KMS-11 (cell line): ENCODE measurements at regions not wholly inside any gene's neighbourhood (a gene's known extent, or its start where the extent isn't known, plus 50 kb on each side); places are given as distances from the start of the nearest gene placed in this dataset.

Source experiments
- H2AFZ ChIP-seq: fragments of 200-600 bp; sonication (generic); 2 replicates; pipeline ENCODE4 v1.6.1; 2016; ENCODE audit warnings: antibody characterized with exemption, mixed run types, low read depth
- H3K27ac ChIP-seq: fragments of 200-600 bp; sonication (generic); 2 replicates; pipeline ENCODE4 v1.6.1; 2016; ENCODE audit warnings: mild to moderate bottlenecking, mixed run types
- H3K27me3 ChIP-seq: fragments of 200-600 bp; sonication (generic); 2 replicates; pipeline ENCODE4 v1.6.1; 2017; ENCODE audit warnings: mild to moderate bottlenecking, low read depth, mixed run types, moderate library complexity; ENCODE audit not compliant: insufficient read depth
- H3K36me3 ChIP-seq: fragments of 200-600 bp; sonication (generic); 2 replicates; pipeline ENCODE4 v1.6.1; 2017; ENCODE audit warnings: mild to moderate bottlenecking, mixed run types; ENCODE audit not compliant: insufficient read depth
- H3K4me1 ChIP-seq: fragments of 200-600 bp; sonication (generic); 2 replicates; pipeline ENCODE4 v1.6.1; 2016; ENCODE audit warnings: mild to moderate bottlenecking, low read depth, mixed run types; ENCODE audit not compliant: poor library complexity, severe bottlenecking
- H3K4me2 ChIP-seq: fragments of 200-600 bp; sonication (generic); 2 replicates; pipeline ENCODE4 v1.7.0; 2016; ENCODE audit warnings: mild to moderate bottlenecking, mixed run types
- H3K4me3 ChIP-seq: fragments of 200-600 bp; sonication (generic); IDR thresholded peaks from 2 replicates; pipeline ENCODE4 v1.6.1; 2017; ENCODE audit warnings: low read depth, low read length, mixed read lengths; ENCODE audit not compliant: insufficient read depth
- H3K79me2 ChIP-seq: fragments of 200-600 bp; sonication (generic); 2 replicates; pipeline ENCODE4 v1.6.1; 2016; ENCODE audit warnings: low read depth, mixed run types; ENCODE audit not compliant: insufficient read depth
- H3K9ac ChIP-seq: fragments of 200-600 bp; sonication (generic); 2 replicates; pipeline ENCODE4 v1.6.1; 2016; ENCODE audit warnings: mild to moderate bottlenecking, mixed run types
- H4K20me1 ChIP-seq: fragments of 200-600 bp; sonication (generic); 2 replicates; pipeline ENCODE4 v1.6.1; 2016; ENCODE audit warnings: mild to moderate bottlenecking, mixed run types; ENCODE audit not compliant: insufficient read depth
- CTCF ChIP-seq: fragments of 200-600 bp; sonication (generic); conservative IDR thresholded peaks from 2 replicates; pipeline ENCODE4 v1.6.1; 2017; ENCODE audit warnings: low read depth, mild to moderate bottlenecking, antibody characterized with exemption, low read length, moderate library complexity, mixed read lengths

GRCh38 chr5:108639366-108639765 lies 108.3 kb upstream of the FER start:
- Histone ChIP-seq H3K4me1 (no peaks in the 10 kb centered on the region), H3K4me2 (no peak overlapping the region), H3K79me2 (no peaks in the 10 kb centered on the region), H3K36me3 (no peaks in the 10 kb centered on the region), H3K9ac (no peak overlapping the region), H3K27me3 (no peaks in the 10 kb centered on the region), H3K4me3 (no peak overlapping the region), H2AFZ (no peak overlapping the region), H3K27ac (no peak overlapping the region), H4K20me1 (no peaks in the 10 kb centered on the region)
- TF ChIP-seq CTCF: no peak

GRCh38 chr5:108638021-108638420 lies 109.7 kb upstream of the FER start:
- Histone ChIP-seq H3K79me2 (no peaks in the 10 kb centered on the region), H3K9ac (no peak overlapping the region), H3K27ac (no peak overlapping the region), H3K4me1 (no peaks in the 10 kb centered on the region), H3K4me3 (no peak overlapping the region), H2AFZ (no peak overlapping the region), H4K20me1 (no peaks in the 10 kb centered on the region), H3K36me3 (no peaks in the 10 kb centered on the region), H3K4me2 (no peak overlapping the region), H3K27me3 (no peaks in the 10 kb centered on the region)
- TF ChIP-seq CTCF: no peak

GRCh38 chr5:108637134-108637533 lies 110.6 kb upstream of the FER start:
- Histone ChIP-seq H3K9ac (no peak overlapping the region), H2AFZ (no peak overlapping the region), H3K36me3 (no peaks in the 10 kb centered on the region), H4K20me1 (no peaks in the 10 kb centered on the region), H3K79me2 (no peaks in the 10 kb centered on the region), H3K27me3 (no peaks in the 10 kb centered on the region), H3K4me3 (no peak overlapping the region), H3K27ac (no peak overlapping the region), H3K4me1 (no peaks in the 10 kb centered on the region), H3K4me2 (no peak overlapping the region)
- TF ChIP-seq CTCF: no peak

GRCh38 chr5:108636135-108636853 lies 111.4 kb upstream of the FER start:
- H3K27ac ChIP-seq: no peak overlapping the region
- H2AFZ ChIP-seq: no peak overlapping the region
- H3K79me2 ChIP-seq: no peaks in the 10 kb centered on the region
- TF ChIP-seq CTCF: no peak
- no peaks in the 10 kb centered on the region for H3K27me3 ChIP-seq
- no peak overlapping the region for H3K4me3 ChIP-seq
- H3K4me1 ChIP-seq: no peaks in the 10 kb centered on the region
- no peaks in the 10 kb centered on the region for H4K20me1 ChIP-seq
- no peaks in the 10 kb centered on the region for H3K36me3 ChIP-seq
- no peak overlapping the region for H3K9ac ChIP-seq
- H3K4me2 ChIP-seq: no peak overlapping the region
